Activated CD8-positive, alpha-beta memory T cell treated with anti-CD3 and anti-CD28 coated beads, Interleukin-2, amount 10 ng/mL, durations not matched to agents 7 days and 5 days (primary cell): ENCODE measurements at regions not wholly inside any gene's neighbourhood (a gene's known extent, or its start where the extent isn't known, plus 50 kb on each side); places are given as distances from the start of the nearest gene placed in this dataset.

ENCODE experiments used
- ATAC-seq: fragments of 150-1000 bp; cut with Tn5 transposase; one replicate; pipeline ENCODE4 v1.10.0; 2021; ENCODE audit warnings: moderate library complexity
- CTCF ChIA-PET: fragments of 350-600 bp; sonication (Branson Sonifier 250); formaldehyde crosslinking; loops from one replicate; lab custom pipeline; 2021; ENCODE audit warnings: antibody characterized with exemption; lab: Charles Lee
- DNase-seq: peaks from one replicate; pipeline ENCODE4 v3.0.0-alpha.2; 2020
- H3K27ac Mint-ChIP-seq: one replicate; pipeline ENCODE4 v1.8.0; 2021; ENCODE audit warnings: mild to moderate bottlenecking, mixed read lengths
- H3K27me3 Mint-ChIP-seq: one replicate; pipeline ENCODE4 v1.8.0; 2021; ENCODE audit warnings: mixed read lengths
- H3K36me3 Mint-ChIP-seq: one replicate; pipeline ENCODE4 v1.8.0; 2021; ENCODE audit warnings: mild to moderate bottlenecking, mixed read lengths
- H3K4me1 Mint-ChIP-seq: one replicate; pipeline ENCODE4 v1.8.0; 2021; ENCODE audit warnings: mixed read lengths
- H3K4me3 Mint-ChIP-seq: one replicate; pipeline ENCODE4 v1.8.0; 2021; ENCODE audit warnings: mild to moderate bottlenecking, moderate library complexity, mixed read lengths
- H3K9me3 Mint-ChIP-seq: one replicate; pipeline ENCODE4 v1.8.0; 2022; ENCODE audit warnings: low read depth, mixed read lengths

DNA sequence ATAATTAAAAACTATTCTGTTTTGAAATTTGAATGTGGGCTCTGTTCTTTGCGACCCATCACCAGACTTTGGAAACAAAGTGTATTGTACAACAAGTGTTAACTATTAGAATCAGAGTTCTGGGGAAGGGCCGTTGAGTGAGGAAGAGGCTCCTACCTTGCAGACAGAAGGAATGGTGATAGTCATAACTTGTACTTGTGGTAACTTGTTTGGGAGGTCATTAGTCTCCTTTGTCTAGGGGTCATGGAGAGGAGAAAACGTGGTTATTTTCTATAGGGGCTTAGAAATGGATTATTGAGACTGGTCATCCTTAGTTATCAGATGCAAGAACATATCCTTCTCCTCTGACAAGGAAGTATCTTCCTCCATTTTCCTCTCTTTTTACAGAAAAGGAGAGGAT is 174.8 kb downstream of the BMP2 start:
- H3K36me3 Mint-ChIP-seq = no peaks in the 10 kb centered on the region
- no peak for ATAC-seq
- DNase-seq = no peak
- H3K4me3 Mint-ChIP-seq = no peak overlapping the region
- no peaks in the 10 kb centered on the region for H3K4me1 Mint-ChIP-seq
- H3K9me3 Mint-ChIP-seq = peaks cover 4% of the 10 kb centered on the region
- CTCF ChIA-PET = no interaction called here
- H3K27ac Mint-ChIP-seq = no peak overlapping the region
- no peaks in the 10 kb centered on the region for H3K27me3 Mint-ChIP-seq

- no peak for ATAC-seq
- H3K27me3 Mint-ChIP-seq = no peaks in the 10 kb centered on the region
- no peaks in the 10 kb centered on the region for H3K4me1 Mint-ChIP-seq
- H3K27ac Mint-ChIP-seq = no peak overlapping the region
- no peak overlapping the region for H3K4me3 Mint-ChIP-seq
- no peaks in the 10 kb centered on the region for H3K9me3 Mint-ChIP-seq
- DNase-seq = no peak
- CTCF ChIA-PET = no interaction called here
- H3K36me3 Mint-ChIP-seq = no peaks in the 10 kb centered on the region
Observed at GRCh38 chr20:6944292-6944691, 176.8 kb downstream of the BMP2 start.

- Mint-ChIP-seq H3K27me3 (no peaks in the 10 kb centered on the region), H3K4me3 (no peak overlapping the region), H3K27ac (no peak overlapping the region), H3K9me3 (peaks cover 25% of the 10 kb centered on the region), H3K4me1 (no peaks in the 10 kb centered on the region), H3K36me3 (no peaks in the 10 kb centered on the region)
- DNase-seq (no peak), ATAC-seq (no peak)
- CTCF ChIA-PET = no interaction called here
Observed at GRCh38 chr20:6953611-6954010, 186.1 kb downstream of the BMP2 start.

- H3K36me3 Mint-ChIP-seq = no peaks in the 10 kb centered on the region
- no peaks in the 10 kb centered on the region for H3K4me1 Mint-ChIP-seq
- H3K4me3 Mint-ChIP-seq = no peak overlapping the region
- peaks cover 25% of the 10 kb centered on the region for H3K9me3 Mint-ChIP-seq
- H3K27me3 Mint-ChIP-seq = no peaks in the 10 kb centered on the region
- DNase-seq (no peak), ATAC-seq (no peak)
- CTCF ChIA-PET = no interaction called here
- H3K27ac Mint-ChIP-seq = no peak overlapping the region
Observed at GRCh38 chr20:6954219-6954618, 186.7 kb downstream of the BMP2 start.

DNA sequence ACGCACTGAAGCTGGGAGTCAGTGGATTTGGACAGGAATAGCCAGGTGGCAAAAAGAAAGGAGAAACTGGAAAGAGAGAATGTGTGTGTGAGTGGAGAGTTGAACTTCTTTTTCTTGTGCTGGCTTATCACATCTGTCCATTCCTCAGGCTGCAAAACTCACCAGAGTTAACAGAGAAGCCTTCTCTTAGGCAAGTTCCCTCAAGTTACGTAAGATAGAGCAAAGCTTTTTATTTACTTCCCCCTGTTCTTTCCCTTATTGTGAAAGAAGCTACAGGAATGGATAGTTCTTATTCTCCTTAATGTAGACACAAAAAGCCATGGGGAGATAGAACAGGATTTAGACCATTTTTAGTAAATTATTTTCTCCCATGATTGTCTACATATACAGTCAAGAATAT is 188.6 kb downstream of the BMP2 start:
- H3K9me3 Mint-ChIP-seq = peaks cover 15% of the 10 kb centered on the region
- H3K4me3 Mint-ChIP-seq = no peak overlapping the region
- H3K36me3 Mint-ChIP-seq = no peaks in the 10 kb centered on the region
- DNase-seq (no peak), ATAC-seq (no peak)
- no peak overlapping the region for H3K27ac Mint-ChIP-seq
- H3K4me1 Mint-ChIP-seq = no peaks in the 10 kb centered on the region
- CTCF ChIA-PET = no interaction called here
- H3K27me3 Mint-ChIP-seq = no peaks in the 10 kb centered on the region

GRCh38 chr20:6956574-6956973 is 189.1 kb downstream of the BMP2 start:
- no peak overlapping the region for H3K4me3 Mint-ChIP-seq
- DNase-seq (no peak), ATAC-seq (no peak)
- CTCF ChIA-PET = no interaction called here
- H3K27ac Mint-ChIP-seq = no peak overlapping the region
- peaks cover 14% of the 10 kb centered on the region for H3K9me3 Mint-ChIP-seq
- no peaks in the 10 kb centered on the region for H3K4me1 Mint-ChIP-seq
- no peaks in the 10 kb centered on the region for H3K27me3 Mint-ChIP-seq
- H3K36me3 Mint-ChIP-seq = no peaks in the 10 kb centered on the region

DNA sequence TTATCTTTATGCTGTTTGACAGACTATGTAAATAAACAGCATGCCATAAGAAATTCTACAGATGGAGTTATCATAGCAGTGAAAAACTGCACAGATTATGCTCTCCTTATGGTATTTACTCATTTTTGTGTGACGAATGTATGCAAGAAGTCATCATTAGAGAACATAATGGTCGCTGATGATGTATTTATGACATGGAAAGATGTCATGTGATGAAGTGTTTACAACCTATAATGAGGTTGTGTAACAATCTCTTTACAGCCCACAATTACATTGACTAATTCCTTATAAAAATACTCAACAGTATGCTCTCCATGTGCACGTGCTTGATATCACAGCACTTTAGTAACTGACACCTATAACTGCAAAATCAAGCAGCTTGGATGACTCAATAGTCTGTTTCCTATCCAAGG is 192.4 kb downstream of the BMP2 start:
- no peaks in the 10 kb centered on the region for H3K36me3 Mint-ChIP-seq
- CTCF ChIA-PET = no interaction called here
- H3K27ac Mint-ChIP-seq = no peak overlapping the region
- DNase-seq (no peak), ATAC-seq (no peak)
- H3K9me3 Mint-ChIP-seq = peaks cover 10% of the 10 kb centered on the region
- H3K4me3 Mint-ChIP-seq = no peak overlapping the region
- H3K27me3 Mint-ChIP-seq = no peaks in the 10 kb centered on the region
- no peaks in the 10 kb centered on the region for H3K4me1 Mint-ChIP-seq

GRCh38 chr20:6966721-6967120 is 199.2 kb downstream of the BMP2 start:
- no peaks in the 10 kb centered on the region for H3K36me3 Mint-ChIP-seq
- ATAC-seq = no peak
- no peaks in the 10 kb centered on the region for H3K4me1 Mint-ChIP-seq
- no peak overlapping the region for H3K27ac Mint-ChIP-seq
- peaks cover 9% of the 10 kb centered on the region for H3K9me3 Mint-ChIP-seq
- DNase-seq = no peak
- CTCF ChIA-PET = no interaction called here
- no peaks in the 10 kb centered on the region for H3K27me3 Mint-ChIP-seq
- no peak overlapping the region for H3K4me3 Mint-ChIP-seq

DNA sequence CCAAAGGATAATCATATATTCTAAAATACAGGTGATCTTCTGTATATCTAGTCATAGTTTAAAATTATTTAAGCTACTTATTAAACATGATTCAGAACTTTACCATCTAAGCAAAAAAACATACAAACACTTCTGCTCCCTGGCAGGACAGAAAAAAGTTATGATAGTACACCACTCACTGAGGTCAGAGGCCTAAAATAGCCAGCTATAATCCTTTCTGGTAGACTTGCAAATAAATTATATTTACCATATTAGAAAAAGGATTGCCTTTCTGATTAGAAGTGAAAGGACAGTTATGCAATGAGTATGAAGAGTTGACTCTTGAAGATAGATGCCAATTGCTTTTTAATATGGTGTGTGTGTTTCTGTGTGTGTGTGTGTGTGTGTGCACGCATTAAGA is 207.4 kb downstream of the BMP2 start:
- H3K9me3 Mint-ChIP-seq = peaks cover 7% of the 10 kb centered on the region
- no peaks in the 10 kb centered on the region for H3K27me3 Mint-ChIP-seq
- CTCF ChIA-PET = no interaction called here
- no peak for ATAC-seq
- no peak overlapping the region for H3K4me3 Mint-ChIP-seq
- no peak overlapping the region for H3K27ac Mint-ChIP-seq
- H3K36me3 Mint-ChIP-seq = no peaks in the 10 kb centered on the region
- H3K4me1 Mint-ChIP-seq = no peaks in the 10 kb centered on the region
- DNase-seq = no peak

GRCh38 chr20:6975311-6975710 is 207.8 kb downstream of the BMP2 start:
- DNase-seq (no peak), ATAC-seq (no peak)
- Mint-ChIP-seq H3K9me3 (peaks cover 7% of the 10 kb centered on the region), H3K36me3 (no peaks in the 10 kb centered on the region), H3K27ac (no peak overlapping the region), H3K4me3 (no peak overlapping the region), H3K27me3 (no peaks in the 10 kb centered on the region), H3K4me1 (no peaks in the 10 kb centered on the region)
- CTCF ChIA-PET = no interaction called here

- no peaks in the 10 kb centered on the region for H3K36me3 Mint-ChIP-seq
- CTCF ChIA-PET = no interaction called here
- H3K4me1 Mint-ChIP-seq = no peaks in the 10 kb centered on the region
- no peaks in the 10 kb centered on the region for H3K27me3 Mint-ChIP-seq
- H3K9me3 Mint-ChIP-seq = peaks cover 7% of the 10 kb centered on the region
- no peak overlapping the region for H3K27ac Mint-ChIP-seq
- DNase-seq (no peak), ATAC-seq (no peak)
- H3K4me3 Mint-ChIP-seq = no peak overlapping the region
Observed at GRCh38 chr20:6976106-6976900, 208.8 kb downstream of the BMP2 start.

GRCh38 chr20:6979621-6980020 is 212.1 kb downstream of the BMP2 start:
- no peaks in the 10 kb centered on the region for H3K27me3 Mint-ChIP-seq
- no peaks in the 10 kb centered on the region for H3K4me1 Mint-ChIP-seq
- DNase-seq (no peak), ATAC-seq (no peak)
- CTCF ChIA-PET = no interaction called here
- H3K27ac Mint-ChIP-seq = no peak overlapping the region
- H3K9me3 Mint-ChIP-seq = peaks cover under 1% of the 10 kb centered on the region
- no peaks in the 10 kb centered on the region for H3K36me3 Mint-ChIP-seq
- no peak overlapping the region for H3K4me3 Mint-ChIP-seq

DNA sequence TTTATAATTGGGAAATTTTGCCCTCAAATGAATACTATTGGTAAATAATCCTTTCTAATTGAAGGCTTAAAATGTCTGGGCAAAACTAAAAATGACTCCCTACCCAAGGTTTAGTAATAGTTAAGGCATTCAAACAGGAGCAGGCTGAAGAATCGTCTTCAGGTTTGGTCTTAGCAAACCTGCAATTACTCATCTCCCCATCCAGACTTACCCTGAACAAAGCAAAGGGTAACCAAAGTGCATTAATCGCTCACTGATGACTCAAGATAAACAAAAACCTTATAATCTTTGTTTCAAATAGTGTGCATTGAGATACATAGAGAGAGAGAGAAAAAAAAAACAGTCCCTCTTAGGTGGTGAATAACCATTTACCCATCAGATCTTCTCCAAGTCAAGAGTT is 225.5 kb downstream of the BMP2 start:
- Mint-ChIP-seq H3K27ac (no peak overlapping the region), H3K36me3 (no peaks in the 10 kb centered on the region), H3K4me1 (no peaks in the 10 kb centered on the region), H3K4me3 (no peak overlapping the region), H3K9me3 (peaks cover 8% of the 10 kb centered on the region), H3K27me3 (no peaks in the 10 kb centered on the region)
- ATAC-seq (no peak), DNase-seq (no peak)
- CTCF ChIA-PET = no interaction called here

GRCh38 chr20:6993511-6993910 is 226.0 kb downstream of the BMP2 start:
- DNase-seq (no peak), ATAC-seq (no peak)
- H3K27me3 Mint-ChIP-seq = no peaks in the 10 kb centered on the region
- no peak overlapping the region for H3K4me3 Mint-ChIP-seq
- peaks cover 8% of the 10 kb centered on the region for H3K9me3 Mint-ChIP-seq
- CTCF ChIA-PET = no interaction called here
- H3K27ac Mint-ChIP-seq = no peak overlapping the region
- no peaks in the 10 kb centered on the region for H3K4me1 Mint-ChIP-seq
- H3K36me3 Mint-ChIP-seq = no peaks in the 10 kb centered on the region

DNA sequence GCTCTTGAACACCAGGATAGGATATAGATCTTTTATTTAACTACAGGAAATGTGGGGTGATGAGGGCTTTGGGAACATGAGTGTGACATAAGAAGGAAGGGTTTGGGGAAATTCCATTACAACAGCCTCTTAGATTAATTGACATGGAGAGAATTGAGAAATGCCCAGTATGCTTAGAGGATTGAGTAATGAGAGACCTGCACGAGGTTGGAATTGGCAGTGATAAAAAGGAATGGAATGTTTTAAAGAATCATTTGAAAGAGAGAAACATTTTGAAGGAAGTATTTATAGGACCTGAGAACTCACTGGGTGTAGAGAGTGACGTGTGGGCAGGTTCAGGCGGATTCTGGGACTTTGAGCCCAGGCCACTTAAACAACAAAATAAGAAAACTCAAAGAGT is 227.0 kb downstream of the BMP2 start:
- H3K4me1 Mint-ChIP-seq = no peaks in the 10 kb centered on the region
- ATAC-seq (no peak), DNase-seq (no peak)
- no peak overlapping the region for H3K4me3 Mint-ChIP-seq
- no peaks in the 10 kb centered on the region for H3K27me3 Mint-ChIP-seq
- peaks cover 8% of the 10 kb centered on the region for H3K9me3 Mint-ChIP-seq
- no peak overlapping the region for H3K27ac Mint-ChIP-seq
- no peaks in the 10 kb centered on the region for H3K36me3 Mint-ChIP-seq
- CTCF ChIA-PET = no interaction called here
